B cell (primary cell): ENCODE measurements at regions not wholly inside any gene's neighbourhood (a gene's known extent, or its start where the extent isn't known, plus 50 kb on each side); places are given as distances from the start of the nearest gene placed in this dataset.

ENCODE experiments used
- ATAC-seq: fragments of 200-7000 bp; cut with Tn5 transposase; one replicate; pipeline ENCODE4 v1.10.0; 2021; ENCODE audit warnings: low read depth, mild to moderate bottlenecking, moderate number of reproducible peaks, moderate library complexity
- CTCF ChIA-PET: fragments of 350-600 bp; sonication (Branson Sonifier 250); formaldehyde crosslinking; loops from one replicate; lab custom pipeline; 2021; ENCODE audit warnings: antibody characterized with exemption, inconsistent platforms; lab: Charles Lee
- POLR2A ChIA-PET: fragments of 350-600 bp; sonication (Branson Sonifier 250); formaldehyde crosslinking; loops from one replicate; lab custom pipeline; 2021; ENCODE audit warnings: antibody characterized with exemption; lab: Charles Lee
- DNase-seq: peaks from one replicate; pipeline ENCODE4 v3.0.0; 2013
- H2AFZ ChIP-seq: 2 replicates; pipeline ENCODE4 v1.6.1; 2012; ENCODE audit warnings: mild to moderate bottlenecking, low read depth, low read length; ENCODE audit not compliant: insufficient read depth, poor library complexity, severe bottlenecking
- H3K27ac ChIP-seq, 2 donors: 1 replicate in 1 of 2; 2 replicates in 1 of 2; pipeline ENCODE4 v1.5.1; 2012 to 2013; ENCODE audit warnings: low read length in 2 of 2, mild to moderate bottlenecking in 2 of 2, moderate library complexity in 1 of 2
- H3K27me3 ChIP-seq, 4 experiments: fragments of 200-600 bp in 1 of 4; sonication (generic) in 1 of 4; replicated peaks in 1 of 4; 1 replicate in 2 of 4; 2 replicates in 2 of 4; pipeline versions ENCODE4 v1.6.1 to v1.7.0; 2013 to 2016; ENCODE audit warnings: low read length in 3 of 4, mild to moderate bottlenecking in 2 of 4, mixed read lengths in 1 of 4, moderate library complexity in 1 of 4; ENCODE audit not compliant: insufficient read depth in 4 of 4, control insufficient read depth in 3 of 4; ENCODE audit errors: control extremely low read depth in 1 of 4
- H3K36me3 ChIP-seq, 2 experiments: replicated peaks in 1 of 2; 1 replicate in 1 of 2; 2 replicates in 1 of 2; pipeline versions ENCODE4 v1.6.1 to v1.7.1; 2013; ENCODE audit warnings: low read length in 1 of 2; ENCODE audit not compliant: insufficient read depth in 2 of 2, control insufficient read depth in 1 of 2; ENCODE audit errors: control extremely low read depth in 1 of 2, extremely low read depth in 1 of 2
- H3K4me1 ChIP-seq, 2 donors: fragments of 200-600 bp in 1 of 2; sonication (generic) in 1 of 2; 1 replicate in 1 of 2; 2 replicates in 1 of 2; pipeline versions ENCODE4 v1.5.1 to v1.6.1; 2013 to 2017; ENCODE audit warnings: low read length in 2 of 2; ENCODE audit not compliant: control insufficient read depth in 2 of 2, insufficient read depth in 2 of 2
- H3K4me2 ChIP-seq: replicated peaks from 2 replicates; pipeline ENCODE3; 2012; ENCODE audit warnings: mild to moderate bottlenecking, low read depth, low read length; ENCODE audit not compliant: poor library complexity, severe bottlenecking
- H3K4me3 ChIP-seq, 5 experiments: fragments of 200-600 bp in 1 of 5; sonication (generic) in 1 of 5; 1 replicate in 3 of 5; 2 replicates in 2 of 5; pipeline versions ENCODE4 v1.5.1 to v1.7.0; 2011 to 2016; ENCODE audit warnings: low read length in 4 of 5, mild to moderate bottlenecking in 4 of 5, low read depth in 2 of 5, control low read depth in 1 of 5, moderate library complexity in 1 of 5; ENCODE audit not compliant: insufficient read depth in 1 of 5; ENCODE audit errors: control extremely low read depth in 1 of 5, extremely low read depth in 1 of 5
- H3K79me2 ChIP-seq: fragments of 200-600 bp; sonication (generic); one replicate; pipeline ENCODE4 v1.6.0; 2016; ENCODE audit warnings: low read length; ENCODE audit not compliant: control insufficient read depth, insufficient read depth
- H3K9ac ChIP-seq: fragments of 200-600 bp; sonication (generic); 2 replicates; pipeline ENCODE4 v1.6.1; 2017; ENCODE audit warnings: mild to moderate bottlenecking, low read length, moderate library complexity
- H3K9me3 ChIP-seq, 3 donors: one replicate each; pipeline versions ENCODE4 v1.6.1 to v1.7.1; 2013; ENCODE audit warnings: low read length in 2 of 3; ENCODE audit not compliant: control insufficient read depth in 2 of 3, insufficient read depth in 1 of 3; ENCODE audit errors: control extremely low read depth in 1 of 3
- H4K20me1 ChIP-seq: 2 replicates; pipeline ENCODE4 v1.6.0; 2012; ENCODE audit warnings: mild to moderate bottlenecking, low read length; ENCODE audit not compliant: insufficient read depth, control insufficient read depth, poor library complexity, severe bottlenecking
- H3K27ac Mint-ChIP-seq: one replicate; pipeline ENCODE4 v1.8.0; 2021; ENCODE audit warnings: mixed read lengths
- H3K27me3 Mint-ChIP-seq: one replicate; pipeline ENCODE4 v1.8.0; 2021; ENCODE audit warnings: mixed read lengths
- H3K4me1 Mint-ChIP-seq: one replicate; pipeline ENCODE4 v1.8.0; 2021; ENCODE audit warnings: mixed read lengths
- H3K4me3 Mint-ChIP-seq: one replicate; pipeline ENCODE4 v1.8.0; 2021; ENCODE audit warnings: mixed read lengths
- H3K9me3 Mint-ChIP-seq: one replicate; pipeline ENCODE4 v1.8.0; 2022; ENCODE audit warnings: mixed read lengths; ENCODE audit not compliant: insufficient read depth
- CTCF ChIP-seq: fragments of 200-600 bp; IDR thresholded peaks from one replicate; pipeline ENCODE4 v1.8.0; 2022; ENCODE audit warnings: antibody characterized with exemption, mild to moderate bottlenecking
- EZH2 ChIP-seq: IDR thresholded peaks from 2 replicates; pipeline ENCODE4 v1.6.1; 2012; ENCODE audit warnings: borderline replicate concordance, low read depth, mild to moderate bottlenecking, moderate library complexity, low read length; ENCODE audit not compliant: insufficient read depth, poor library complexity, severe bottlenecking
- WGBS: methylation state at CpG from one replicate; pipeline ENCODE4 v1.1.5; 2013; ENCODE audit warnings: missing lambda C conversion rate; ENCODE audit not compliant: insufficient coverage; 5-methylcytosine and 5-hydroxymethylcytosine counted together
- intact Hi-C: fragments of 100-400 bp; cut with micrococcal nuclease; formaldehyde crosslinking; loops from one replicate; pipeline ENCODE4 v1.10.0; 2022

- no peak overlapping the region for H2AFZ ChIP-seq
- peaks cover 0 to 6% of the 10 kb centered on the region in 2 donors for H3K4me1 ChIP-seq
- no peak overlapping the region for H3K4me2 ChIP-seq
- no peaks in the 10 kb centered on the region for H4K20me1 ChIP-seq
- Mint-ChIP-seq H3K27me3 (peaks cover 30% of the 10 kb centered on the region), H3K4me1 (peaks cover 11% of the 10 kb centered on the region), H3K9me3 (no peaks in the 10 kb centered on the region), H3K4me3 (no peak overlapping the region), H3K27ac (no peak overlapping the region)
- CTCF ChIA-PET, result interaction anchor here (1.7 kb wide), 1 partner anchor 10 kb away, joined by 3 read pairs; no protein-coding TSS in a partner anchor
- H3K9me3 ChIP-seq, result no peaks in the 10 kb centered on the region
- no peak for TF ChIP-seq CTCF
- no peak for TF ChIP-seq EZH2
- no peak for DNase-seq
- WGBS, result 17% methylated on average over 1 of the region's 2 CpGs
- H3K36me3 ChIP-seq, result no peaks in the 10 kb centered on the region
- POLR2A ChIA-PET, result no interaction called here
- intact Hi-C loops, result no loop called here
- no peaks in the 10 kb centered on the region for H3K27me3 ChIP-seq
- no peak overlapping the region for H3K27ac ChIP-seq
- no peaks in the 10 kb centered on the region for H3K79me2 ChIP-seq
- no peak overlapping the region for H3K4me3 ChIP-seq
- no peak overlapping the region for H3K9ac ChIP-seq
- no peak for ATAC-seq
Observed at GRCh38 chr10:7036951-7037350, 373.9 kb downstream of the SFMBT2 start.

GRCh38 chr10:7035126-7035761, 375.6 kb downstream of the SFMBT2 start:
- Histone ChIP-seq H3K27ac (no peak overlapping the region), H3K9me3 (no peaks in the 10 kb centered on the region), H3K4me2 (no peak overlapping the region), H2AFZ (no peak overlapping the region), H3K79me2 (no peaks in the 10 kb centered on the region), H4K20me1 (no peaks in the 10 kb centered on the region), H3K36me3 (no peaks in the 10 kb centered on the region), H3K9ac (no peak overlapping the region), H3K27me3 (no peaks in the 10 kb centered on the region), H3K4me3 (no peak overlapping the region), H3K4me1 (peaks cover 0 to 6% of the 10 kb centered on the region in 2 donors)
- no CpG with 5 or more reads among the region's 10 CpGs for WGBS
- TF ChIP-seq EZH2, result no peak
- no peak for TF ChIP-seq CTCF
- intact Hi-C loops, result no loop called here
- H3K4me1 Mint-ChIP-seq, result peaks cover 11% of the 10 kb centered on the region
- no peak for ATAC-seq
- no peaks in the 10 kb centered on the region for H3K9me3 Mint-ChIP-seq
- ChIA-PET POLR2A (no interaction called here), CTCF (interaction anchor here (1.7 kb wide), 1 partner anchor 12 kb away, joined by 3 read pairs; no protein-coding TSS in a partner anchor)
- peaks cover 27% of the 10 kb centered on the region for H3K27me3 Mint-ChIP-seq
- no peak overlapping the region for H3K27ac Mint-ChIP-seq
- DNase-seq, result no peak
- H3K4me3 Mint-ChIP-seq, result no peak overlapping the region
